Esophagus (tissue), 2 donors: ENCODE measurements at regions not wholly inside any gene's neighbourhood (a gene's known extent, or its start where the extent isn't known, plus 50 kb on each side); places are given as distances from the start of the nearest gene placed in this dataset.
A peak's percentile ranks its signal among the peaks of the same experiment; 100 is the strongest.

ENCODE experiments used
- H3K27ac ChIP-seq, 2 donors: one replicate each; pipeline ENCODE4 v1.5.1; 2013; ENCODE audit warnings: low read depth in 2 of 2, mild to moderate bottlenecking in 2 of 2, inconsistent platforms in 1 of 2, low read length in 1 of 2, moderate library complexity in 1 of 2
- H3K27me3 ChIP-seq, 2 donors: one replicate each; pipeline ENCODE4 v1.6.1; 2013; ENCODE audit warnings: low read length in 2 of 2, control low read depth in 1 of 2, mild to moderate bottlenecking in 1 of 2; ENCODE audit not compliant: insufficient read depth in 2 of 2, control insufficient read depth in 1 of 2
- H3K36me3 ChIP-seq, 2 donors: one replicate each; pipeline ENCODE4 v1.6.1; 2013; ENCODE audit warnings: low read length in 1 of 2; ENCODE audit not compliant: control insufficient read depth in 2 of 2, insufficient read depth in 2 of 2
- H3K4me1 ChIP-seq, 2 donors: one replicate each; pipeline ENCODE4 v1.6.1; 2013; ENCODE audit warnings: low read length in 1 of 2; ENCODE audit not compliant: control insufficient read depth in 2 of 2, insufficient read depth in 2 of 2
- H3K4me3 ChIP-seq, 2 donors: one replicate each; pipeline ENCODE4 v1.5.1; 2013; ENCODE audit warnings: low read length in 2 of 2, mild to moderate bottlenecking in 2 of 2, low read depth in 1 of 2, moderate library complexity in 1 of 2
- H3K9me3 ChIP-seq, 2 donors: one replicate each; pipeline ENCODE4 v1.6.1; 2013; ENCODE audit warnings: mild to moderate bottlenecking in 2 of 2, low read depth in 1 of 2, low read length in 1 of 2, moderate library complexity in 1 of 2; ENCODE audit not compliant: control insufficient read depth in 2 of 2, insufficient read depth in 1 of 2
- WGBS, 2 donors: extraction: QIAGEN DNeasy Blood & Tissue Kit; methylation state at CpG; one replicate each; pipeline ENCODE4 v1.1.7; 2013; 5-methylcytosine and 5-hydroxymethylcytosine counted together
- donor health status: healthy with polysubstance abuse.
- donor health status: Bipolar disorder and iron deficiency.

DNA sequence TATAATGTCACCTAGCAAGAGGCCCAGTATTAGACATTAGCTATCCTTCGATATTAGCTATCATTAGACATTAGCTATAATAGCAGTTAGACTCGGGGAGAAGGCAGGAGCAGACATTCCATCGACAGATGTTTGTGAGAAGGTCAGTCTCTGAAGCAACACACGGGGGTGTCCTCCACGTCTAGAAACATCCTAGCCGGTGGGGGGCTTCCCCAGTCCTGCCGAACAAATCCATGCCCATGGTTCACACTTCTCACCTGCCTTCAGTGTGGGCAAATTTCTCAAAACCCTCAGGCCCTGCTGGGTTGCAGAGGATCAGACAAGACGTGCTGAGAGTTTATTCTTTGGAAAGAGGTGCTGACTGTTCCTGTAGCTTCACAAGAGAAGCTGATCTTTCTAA, 151.1 kb downstream of the IRF8 start:
- no peak overlapping the region for H3K4me3 ChIP-seq
- no peaks in the 10 kb centered on the region for H3K9me3 ChIP-seq
- no peak overlapping the region for H3K27ac ChIP-seq
- H3K27me3 ChIP-seq = no peaks in the 10 kb centered on the region
- H3K4me1 ChIP-seq = no peaks in the 10 kb centered on the region
- no peaks in the 10 kb centered on the region for H3K36me3 ChIP-seq
- WGBS, 2 donors = 80 to 85% methylated on average over 8 of the region's 8 CpGs

DNA sequence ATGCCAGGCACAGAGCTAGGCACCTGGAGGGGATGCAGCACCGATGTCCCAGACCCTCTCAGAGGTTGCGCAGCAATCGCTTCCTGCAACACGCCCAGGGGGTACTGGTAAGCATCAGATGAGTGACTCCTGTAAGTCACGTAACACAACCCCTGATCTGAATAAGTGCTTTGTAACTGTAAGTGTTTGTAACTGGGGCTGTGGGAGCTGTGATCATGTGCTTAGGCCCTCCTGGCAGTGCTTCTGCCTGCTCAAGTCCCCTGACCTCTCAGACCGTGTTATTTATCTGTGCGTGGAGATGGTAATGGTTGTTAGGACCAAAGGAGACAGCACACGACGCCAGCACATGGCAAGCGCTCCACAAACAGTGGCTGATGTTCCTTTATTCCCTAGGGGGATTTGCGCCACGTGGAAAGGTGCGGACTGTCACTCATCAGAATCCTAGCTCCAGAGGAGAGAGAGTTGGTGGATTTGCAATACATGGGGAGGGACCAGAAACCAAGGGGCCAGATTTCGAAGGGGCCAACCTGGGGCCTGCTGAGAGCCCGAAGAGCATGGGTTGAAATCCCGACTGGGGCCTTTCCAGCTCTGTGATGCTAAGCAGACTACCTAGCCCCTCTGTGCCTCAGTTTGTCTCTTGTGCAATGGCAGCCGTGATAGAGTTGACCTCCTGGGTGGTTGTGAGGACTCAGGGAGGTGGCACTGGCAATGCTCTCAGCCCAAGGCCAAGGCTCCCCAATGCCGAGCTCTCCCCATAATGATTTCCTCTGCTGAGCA, 151.8 kb downstream of the IRF8 start:
- Histone ChIP-seq H3K9me3 (no peaks in the 10 kb centered on the region), H3K36me3 (no peaks in the 10 kb centered on the region), H3K27me3 (no peaks in the 10 kb centered on the region), H3K27ac (no peak overlapping the region), H3K4me1 (no peaks in the 10 kb centered on the region), H3K4me3 (no peak overlapping the region)
- WGBS, 2 donors = 81 to 82% methylated on average over 18 of the region's 18 CpGs

DNA sequence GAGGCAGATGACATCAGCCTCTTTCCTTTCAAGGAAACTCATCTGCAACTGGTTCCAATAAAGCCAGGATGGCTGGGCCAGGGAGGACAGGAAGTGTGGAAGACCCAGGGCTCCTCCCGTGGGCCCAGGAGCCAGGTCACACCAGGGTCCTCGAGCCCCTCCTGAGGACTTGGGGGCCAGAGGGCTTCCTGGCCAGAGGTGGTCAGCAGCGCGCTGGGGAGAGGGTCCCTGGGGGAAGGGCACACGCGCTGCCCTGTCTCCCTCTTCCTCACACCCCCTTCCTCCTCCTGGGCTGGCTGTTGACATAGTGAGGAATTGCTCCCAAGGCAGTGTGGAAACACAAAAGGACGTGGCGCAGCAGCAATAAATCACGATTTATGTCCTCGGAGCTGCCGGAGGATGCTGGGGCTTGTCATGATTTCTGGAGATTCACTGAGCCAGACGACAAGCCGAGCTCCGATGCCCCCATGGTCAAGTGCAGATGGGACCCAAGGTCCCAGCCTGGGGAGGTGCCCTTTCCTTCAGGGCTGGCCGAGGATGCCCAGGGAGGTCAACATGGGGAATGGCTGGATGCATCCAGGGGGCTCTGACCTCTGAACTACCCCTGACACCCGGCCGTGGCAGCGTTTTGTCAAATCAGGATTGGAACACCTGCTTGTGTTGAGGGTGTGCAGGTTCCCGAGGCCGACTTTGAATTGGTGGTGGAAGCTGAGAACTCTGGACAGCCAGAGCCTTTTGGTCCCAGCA, 152.6 kb downstream of the IRF8 start:
- Histone ChIP-seq H3K27ac (no peak overlapping the region), H3K4me1 (no peaks in the 10 kb centered on the region), H3K27me3 (no peaks in the 10 kb centered on the region), H3K36me3 (no peaks in the 10 kb centered on the region), H3K4me3 (no peak overlapping the region), H3K9me3 (no peaks in the 10 kb centered on the region)
- 38 to 40% methylated on average over 20 of the region's 20 CpGs for WGBS, 2 donors

DNA sequence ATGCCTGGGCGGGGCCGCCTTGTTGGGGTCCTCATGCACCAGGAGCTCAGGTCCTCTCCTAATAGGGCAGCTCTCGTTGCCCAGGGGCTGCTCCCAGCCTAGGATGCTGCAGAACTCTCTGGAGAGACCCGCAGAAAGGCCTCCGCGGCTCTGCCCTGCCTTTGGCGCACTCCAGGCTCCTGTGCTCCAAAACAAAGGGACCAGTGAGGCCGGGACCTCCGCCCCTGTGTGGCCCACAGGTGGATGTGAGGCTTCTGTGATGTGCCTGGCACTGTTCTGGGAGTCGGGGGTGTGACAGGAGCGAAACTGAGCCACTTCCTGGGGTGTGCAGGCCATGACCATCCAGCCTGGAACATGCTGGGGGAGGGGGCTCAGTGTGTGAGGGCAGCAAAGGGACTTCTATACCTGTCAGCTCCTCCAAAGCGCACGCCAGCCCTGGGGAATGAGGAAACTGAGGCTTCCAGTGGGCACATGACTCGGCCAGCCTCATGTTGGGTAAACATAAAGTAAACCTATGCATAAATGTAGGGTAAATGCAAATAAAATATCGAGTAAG, 153.2 kb downstream of the IRF8 start:
- 76 to 82% methylated on average over 15 of the region's 15 CpGs for WGBS, 2 donors
- H3K9me3 ChIP-seq = no peaks in the 10 kb centered on the region
- no peaks in the 10 kb centered on the region for H3K4me1 ChIP-seq
- no peaks in the 10 kb centered on the region for H3K36me3 ChIP-seq
- no peak overlapping the region for H3K27ac ChIP-seq
- H3K4me3 ChIP-seq = no peak overlapping the region
- no peaks in the 10 kb centered on the region for H3K27me3 ChIP-seq

DNA sequence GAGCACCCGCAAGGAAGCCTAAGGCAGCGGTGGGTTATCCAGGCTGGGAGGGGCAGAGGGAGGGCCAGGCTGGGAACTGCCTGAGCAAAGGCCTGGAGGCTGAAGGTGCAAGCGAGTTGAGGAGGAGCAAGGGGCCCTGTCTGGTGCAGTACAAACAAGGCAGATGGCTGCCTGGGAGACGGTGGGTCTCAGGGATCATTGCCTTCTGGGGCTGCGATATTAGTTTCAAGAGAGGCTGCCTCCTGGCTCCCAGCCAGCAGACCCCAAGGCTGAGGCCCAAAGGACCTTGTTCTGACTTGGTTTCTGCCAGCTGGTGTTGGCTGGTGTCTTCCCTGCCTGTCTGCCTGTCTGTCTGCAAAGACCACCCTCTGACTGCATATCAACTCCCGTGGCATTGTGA, 154.0 kb downstream of the IRF8 start:
- Histone ChIP-seq H3K4me3 (no peak overlapping the region), H3K27me3 (no peaks in the 10 kb centered on the region), H3K27ac (no peak overlapping the region), H3K36me3 (no peaks in the 10 kb centered on the region), H3K9me3 (no peaks in the 10 kb centered on the region), H3K4me1 (no peaks in the 10 kb centered on the region)
- 83 to 85% methylated on average over 6 of the region's 6 CpGs for WGBS, 2 donors

DNA sequence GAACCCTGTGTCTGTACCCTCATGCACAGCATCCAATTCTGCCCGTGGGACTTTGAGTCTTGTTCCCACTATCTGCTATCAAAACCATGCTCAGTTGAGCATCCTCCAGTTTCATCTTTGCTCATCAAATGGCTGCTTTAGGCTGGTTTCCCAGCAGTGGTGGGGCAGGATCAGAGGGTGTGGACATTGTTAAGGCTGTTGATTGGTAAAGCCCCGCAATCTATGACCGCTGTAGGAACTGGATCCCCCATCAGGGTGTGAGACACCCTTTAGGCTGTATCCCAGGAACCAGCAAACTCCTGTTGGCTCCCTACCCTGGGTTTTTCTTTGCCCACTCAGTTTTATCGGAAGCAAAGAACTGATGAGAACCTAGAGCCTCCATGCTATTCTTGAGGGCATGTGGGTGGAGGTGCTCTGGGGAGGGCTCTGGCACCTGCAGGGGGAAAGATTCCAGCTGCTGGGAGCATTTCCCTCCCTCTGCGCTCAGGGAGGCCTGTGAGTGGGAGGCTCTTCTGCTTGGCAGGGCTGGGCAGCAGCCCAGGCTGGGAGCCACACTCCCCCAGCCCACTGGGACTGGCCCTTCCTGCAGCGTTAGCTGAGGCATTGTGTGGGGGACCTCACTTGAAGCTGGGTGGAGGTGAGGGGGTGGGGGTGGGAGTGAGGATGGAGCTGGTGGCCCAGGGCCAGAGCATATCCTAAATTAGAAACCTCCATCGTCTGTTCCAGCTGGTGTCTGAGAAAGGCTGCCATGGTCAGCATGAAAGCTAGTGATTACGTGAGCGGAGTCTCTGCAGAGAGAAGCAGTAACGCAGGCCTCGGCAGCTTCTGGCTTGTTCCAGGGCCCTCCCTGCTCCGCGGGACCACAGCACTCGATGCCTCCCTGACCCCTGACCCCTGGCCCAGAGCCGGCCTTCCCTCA, 160.6 kb downstream of the IRF8 start:
- Histone ChIP-seq H3K4me1 (peaks cover 3% of the 10 kb centered on the region in 2 donors), H3K27ac (peak overlapping the region; percentile 6 to 55), H3K9me3 (no peaks in the 10 kb centered on the region), H3K36me3 (no peaks in the 10 kb centered on the region), H3K27me3 (no peaks in the 10 kb centered on the region), H3K4me3 (no peak overlapping the region)
- WGBS, 2 donors = 45 to 57% methylated on average over 15 of the region's 15 CpGs

DNA sequence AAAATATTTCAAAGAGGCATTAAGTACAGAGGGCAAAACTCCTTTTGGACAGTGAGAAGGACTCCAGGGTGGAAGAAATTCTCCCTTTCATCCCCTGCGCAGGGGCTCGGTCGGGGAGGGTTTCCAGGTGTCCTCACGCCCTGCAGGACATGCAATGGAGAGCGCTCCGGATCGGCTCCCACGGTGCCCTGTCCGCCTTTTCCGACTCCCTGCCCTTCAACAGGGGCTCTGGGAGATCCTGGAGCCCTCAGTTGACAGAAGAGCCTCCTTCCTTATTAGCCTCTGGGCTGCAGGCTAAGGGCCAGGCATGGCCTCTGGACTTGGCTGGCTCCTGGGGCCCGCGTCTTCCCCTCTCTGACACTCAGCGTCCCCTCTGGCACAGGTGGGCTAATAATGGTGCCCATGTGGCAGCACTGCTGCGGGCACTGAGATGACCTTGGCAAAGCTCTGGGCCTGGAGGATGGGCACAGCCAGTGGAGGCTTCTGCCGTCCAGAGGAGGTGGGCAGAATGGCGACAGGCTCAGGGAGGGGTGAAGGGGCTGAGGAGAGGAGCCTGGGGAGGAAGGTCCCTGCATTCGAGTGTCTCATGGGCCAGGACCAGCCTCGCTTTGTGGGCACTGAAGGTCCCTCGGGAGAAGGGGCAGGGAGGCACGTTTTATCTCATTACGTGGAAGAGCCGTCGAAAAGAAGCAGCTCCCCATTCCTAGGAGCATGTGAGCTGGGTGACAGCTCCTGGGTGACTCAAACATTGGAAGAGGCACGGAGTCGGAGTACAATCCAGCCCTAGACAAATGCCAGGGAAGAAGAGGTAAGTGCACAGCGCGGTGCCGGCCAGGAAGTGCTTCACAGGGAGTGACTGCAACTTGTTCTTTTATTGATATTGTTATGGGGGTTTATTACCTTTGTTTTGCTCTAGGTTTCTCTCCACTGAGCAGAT, 161.7 kb downstream of the IRF8 start:
- Histone ChIP-seq H3K4me1 (peaks cover 3% of the 10 kb centered on the region in 2 donors), H3K9me3 (no peaks in the 10 kb centered on the region), H3K27ac (peak overlapping the region; percentile 23 to 40), H3K36me3 (no peaks in the 10 kb centered on the region), H3K27me3 (no peaks in the 10 kb centered on the region), H3K4me3 (no peak overlapping the region)
- 74 to 76% methylated on average over 28 of the region's 28 CpGs for WGBS, 2 donors

- H3K4me3 ChIP-seq = no peak overlapping the region
- no peak overlapping the region for H3K27ac ChIP-seq
- H3K27me3 ChIP-seq = no peaks in the 10 kb centered on the region
- peaks cover 3% of the 10 kb centered on the region in 2 donors for H3K4me1 ChIP-seq
- H3K9me3 ChIP-seq = no peaks in the 10 kb centered on the region
- H3K36me3 ChIP-seq = no peaks in the 10 kb centered on the region
- WGBS, 2 donors = 56 to 63% methylated on average over 11 of the region's 11 CpGs
Observed at GRCh38 chr16:86061318-86061695, 162.3 kb downstream of the IRF8 start.
